ENCODE measurements at regions not wholly inside any gene's neighbourhood (a gene's known extent, or its start where the extent isn't known, plus 50 kb on each side); places are given as distances from the start of the nearest gene placed in this dataset.

DNA sequence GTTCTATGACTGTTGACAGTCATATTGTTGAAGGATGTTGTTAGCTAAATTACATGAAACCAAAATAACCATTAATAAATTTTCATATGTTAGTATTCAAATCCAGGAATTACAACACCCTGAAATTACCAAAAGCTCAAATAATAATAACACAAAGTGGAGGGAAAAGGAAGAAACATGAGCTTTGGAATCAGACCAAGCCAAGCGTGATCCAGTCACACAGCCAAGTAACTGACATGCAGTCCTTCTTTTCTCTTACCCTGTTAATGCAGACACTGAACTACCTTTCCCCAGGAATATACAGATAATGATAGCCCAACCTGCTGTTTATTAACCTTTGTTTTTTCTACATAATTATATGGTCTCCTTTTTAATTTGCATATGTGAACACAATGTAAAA, 130.2 kb downstream of the HS3ST1 start:
- no peaks in the 10 kb centered on the region for H3K4me1 ChIP-seq
- no peaks in the 10 kb centered on the region for H3K36me3 ChIP-seq (replicated peaks in 1 of 2; ENCODE audit: insufficient read depth in 1 of 2, low read depth in 2 of 2)
- no peaks in the 10 kb centered on the region for H3K27me3 ChIP-seq
- 38 to 43% methylated on average over 1 of the region's 1 CpG for WGBS, 2 donors
- no peak overlapping the region for H3K27ac ChIP-seq
- intact Hi-C loops (cut with DNase I) = no loop called here
- DNase-seq (no peak), ATAC-seq (no peak)
- no peaks in the 10 kb centered on the region for H3K9me3 ChIP-seq
- no peak overlapping the region for H3K4me3 ChIP-seq
- TF ChIP-seq, protein P1, sequence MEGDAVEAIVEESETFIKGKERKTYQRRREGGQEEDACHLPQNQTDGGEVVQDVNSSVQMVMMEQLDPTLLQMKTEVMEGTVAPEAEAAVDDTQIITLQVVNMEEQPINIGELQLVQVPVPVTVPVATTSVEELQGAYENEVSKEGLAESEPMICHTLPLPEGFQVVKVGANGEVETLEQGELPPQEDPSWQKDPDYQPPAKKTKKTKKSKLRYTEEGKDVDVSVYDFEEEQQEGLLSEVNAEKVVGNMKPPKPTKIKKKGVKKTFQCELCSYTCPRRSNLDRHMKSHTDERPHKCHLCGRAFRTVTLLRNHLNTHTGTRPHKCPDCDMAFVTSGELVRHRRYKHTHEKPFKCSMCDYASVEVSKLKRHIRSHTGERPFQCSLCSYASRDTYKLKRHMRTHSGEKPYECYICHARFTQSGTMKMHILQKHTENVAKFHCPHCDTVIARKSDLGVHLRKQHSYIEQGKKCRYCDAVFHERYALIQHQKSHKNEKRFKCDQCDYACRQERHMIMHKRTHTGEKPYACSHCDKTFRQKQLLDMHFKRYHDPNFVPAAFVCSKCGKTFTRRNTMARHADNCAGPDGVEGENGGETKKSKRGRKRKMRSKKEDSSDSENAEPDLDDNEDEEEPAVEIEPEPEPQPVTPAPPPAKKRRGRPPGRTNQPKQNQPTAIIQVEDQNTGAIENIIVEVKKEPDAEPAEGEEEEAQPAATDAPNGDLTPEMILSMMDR (IDR thresholded peaks at IDR 0.05) = no peak
- no peak for TF ChIP-seq POLR2A (IDR thresholded peaks at IDR 0.05)

DNA sequence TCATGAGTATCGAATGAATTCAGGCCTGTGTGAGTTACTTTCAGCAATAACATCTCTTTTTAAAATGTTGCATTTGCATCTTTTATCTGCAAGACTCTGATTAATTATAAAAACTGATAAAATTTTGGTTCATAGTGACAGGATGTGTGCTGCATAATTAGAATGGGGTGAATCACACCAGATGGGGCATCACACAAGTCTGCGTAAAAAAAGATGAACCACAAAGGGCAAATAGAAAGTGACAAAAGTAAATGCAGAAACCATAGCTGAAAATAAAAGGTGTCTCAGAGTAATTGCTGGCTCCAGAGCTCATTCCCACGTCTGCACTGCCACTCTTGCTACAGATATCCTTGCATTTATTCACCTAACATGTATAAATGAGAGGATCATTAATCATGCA, 131.1 kb downstream of the HS3ST1 start:
- H3K36me3 ChIP-seq (replicated peaks in 1 of 2; ENCODE audit: insufficient read depth in 1 of 2, low read depth in 2 of 2) = no peaks in the 10 kb centered on the region
- no peak for DNase-seq
- intact Hi-C loops (cut with DNase I) = no loop called here
- no peak for TF ChIP-seq POLR2A (IDR thresholded peaks at IDR 0.05)
- TF ChIP-seq, protein P1 (IDR thresholded peaks at IDR 0.05) = no peak
- 64 to 66% methylated on average over 3 of the region's 3 CpGs for WGBS, 2 donors
- H3K4me3 ChIP-seq = no peak overlapping the region
- H3K27me3 ChIP-seq = no peaks in the 10 kb centered on the region
- no peak for ATAC-seq
- no peaks in the 10 kb centered on the region for H3K9me3 ChIP-seq
- no peaks in the 10 kb centered on the region for H3K4me1 ChIP-seq
- no peak overlapping the region for H3K27ac ChIP-seq

DNA sequence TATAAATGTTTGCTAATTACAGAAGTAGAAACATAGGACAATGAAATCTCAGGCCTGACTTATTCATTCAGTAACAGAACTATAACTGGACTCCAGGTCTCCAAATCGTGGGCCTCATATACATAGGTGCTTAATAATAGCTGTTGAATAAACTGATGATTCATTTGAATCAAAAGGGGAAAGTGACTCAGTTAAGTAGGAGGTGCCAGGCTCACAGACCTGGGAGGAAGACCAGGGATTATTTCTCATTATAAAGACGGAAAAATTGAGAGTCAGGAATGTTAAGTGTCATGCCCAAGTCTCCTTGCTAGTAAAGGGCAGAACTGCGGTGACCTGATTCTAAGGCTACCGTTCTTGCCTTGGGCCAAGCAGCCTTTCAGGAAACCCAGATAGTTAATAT, 131.5 kb downstream of the HS3ST1 start:
- H3K9me3 ChIP-seq = no peaks in the 10 kb centered on the region
- no peak overlapping the region for H3K4me3 ChIP-seq
- ATAC-seq (no peak), DNase-seq (no peak)
- H3K27me3 ChIP-seq = no peaks in the 10 kb centered on the region
- 60 to 61% methylated on average over 4 of the region's 4 CpGs for WGBS, 2 donors
- TF ChIP-seq, protein P1 (IDR thresholded peaks at IDR 0.05) = no peak
- TF ChIP-seq POLR2A (IDR thresholded peaks at IDR 0.05) = no peak
- no peaks in the 10 kb centered on the region for H3K36me3 ChIP-seq (replicated peaks in 1 of 2; ENCODE audit: insufficient read depth in 1 of 2, low read depth in 2 of 2)
- intact Hi-C loops (cut with DNase I) = no loop called here
- no peaks in the 10 kb centered on the region for H3K4me1 ChIP-seq
- no peak overlapping the region for H3K27ac ChIP-seq

DNA sequence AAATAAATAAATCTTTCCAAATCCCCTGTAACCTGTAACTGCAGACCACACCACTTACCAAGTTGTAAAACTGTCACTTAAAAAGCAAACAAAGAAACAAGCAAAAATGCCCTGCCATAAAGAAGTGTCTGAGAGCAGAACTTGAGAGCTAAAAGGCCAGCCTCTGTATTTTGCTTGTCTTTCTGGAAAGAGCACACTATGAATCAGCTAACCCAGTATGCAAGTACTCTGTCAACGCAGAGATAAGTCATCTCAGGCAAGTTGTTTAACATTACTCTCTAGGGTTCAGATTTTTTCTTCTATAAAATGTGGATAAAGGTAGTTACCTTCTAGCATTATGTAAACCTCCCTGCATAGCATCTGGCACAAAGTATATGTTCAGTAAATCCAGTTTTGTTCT, 134.8 kb downstream of the HS3ST1 start:
- Histone ChIP-seq H3K4me3 (no peak overlapping the region), H3K4me1 (no peaks in the 10 kb centered on the region), H3K27ac (no peak overlapping the region), H3K27me3 (no peaks in the 10 kb centered on the region), H3K36me3 (replicated peaks in 1 of 2; ENCODE audit: insufficient read depth in 1 of 2, low read depth in 2 of 2) (no peaks in the 10 kb centered on the region), H3K9me3 (no peaks in the 10 kb centered on the region)
- DNase-seq (no peak), ATAC-seq (no peak)
- intact Hi-C loops (cut with DNase I) = no loop called here
- 50 to 61% methylated on average over 1 of the region's 1 CpG for WGBS, 2 donors
- TF ChIP-seq, protein P1 (IDR thresholded peaks at IDR 0.05) = no peak
- TF ChIP-seq POLR2A (IDR thresholded peaks at IDR 0.05) = no peak

DNA sequence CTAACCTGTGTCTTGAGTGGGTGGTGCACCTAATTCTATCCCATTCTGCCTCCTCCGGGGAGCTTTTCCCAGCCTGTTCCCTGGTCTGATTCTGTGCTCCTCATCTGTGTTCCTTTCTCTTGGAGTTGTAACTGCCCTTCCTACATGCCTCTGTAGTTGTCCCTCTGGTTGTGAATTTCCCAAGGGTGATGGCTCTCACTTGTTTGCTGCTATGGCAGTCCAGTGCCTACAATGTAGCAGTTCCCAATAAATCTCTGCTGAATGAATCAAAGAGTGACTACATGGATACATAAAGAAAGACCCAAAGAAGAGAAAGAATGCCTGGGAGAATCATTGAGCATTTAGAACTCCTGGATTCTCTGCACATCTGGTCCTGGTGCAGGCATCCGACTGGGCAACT, 141.6 kb downstream of the HS3ST1 start:
- intact Hi-C loops (cut with DNase I) = no loop called here
- no peaks in the 10 kb centered on the region for H3K9me3 ChIP-seq
- TF ChIP-seq, protein P1 (IDR thresholded peaks at IDR 0.05) = no peak
- no peak for TF ChIP-seq POLR2A (IDR thresholded peaks at IDR 0.05)
- H3K4me3 ChIP-seq = no peak overlapping the region
- DNase-seq (no peak), ATAC-seq (no peak)
- no peak overlapping the region for H3K27ac ChIP-seq
- 59 to 80% methylated on average over 2 of the region's 2 CpGs for WGBS, 2 donors
- H3K36me3 ChIP-seq (replicated peaks in 1 of 2; ENCODE audit: insufficient read depth in 1 of 2, low read depth in 2 of 2) = no peaks in the 10 kb centered on the region
- no peaks in the 10 kb centered on the region for H3K27me3 ChIP-seq
- no peaks in the 10 kb centered on the region for H3K4me1 ChIP-seq

All from body of pancreas (tissue), 4 donors.